ENCODE measurements at regions not wholly inside any gene's neighbourhood (a gene's known extent, or its start where the extent isn't known, plus 50 kb on each side); places are given as distances from the start of the nearest gene placed in this dataset.
"Not testable (repeated sequence)": the region's sequence is repeated elsewhere in the genome, so short reads cannot be mapped to it uniquely, and the experiment has no call there.

- DNase-seq (ENCODE audit: low spot score) = no peak
These were observed 101.7 kb downstream of the SOCS6 start for GRCh38 chr18:70390371-70391090.

GRCh38 chr18:70389036-70389435 is 100.2 kb downstream of the SOCS6 start:
- DNase-seq (ENCODE audit: low spot score) = not testable (repeated sequence)

- DNase-seq (ENCODE audit: low spot score) = no peak
These were observed 98.2 kb downstream of the SOCS6 start for GRCh38 chr18:70387027-70387426.

- no peak for DNase-seq (ENCODE audit: low spot score)
These were observed 97.7 kb downstream of the SOCS6 start for GRCh38 chr18:70386582-70386981.

- no peak for DNase-seq (ENCODE audit: low spot score)
These were observed 96.6 kb downstream of the SOCS6 start for GRCh38 chr18:70385474-70385873.

GRCh38 chr18:70384181-70384790 is 95.4 kb downstream of the SOCS6 start:
- no peak for DNase-seq (ENCODE audit: low spot score)

- DNase-seq (ENCODE audit: low spot score) = no peak
These were observed 94.3 kb downstream of the SOCS6 start for GRCh38 chr18:70382992-70383717.

GRCh38 chr18:70382017-70382416 is 93.2 kb downstream of the SOCS6 start:
- DNase-seq (ENCODE audit: low spot score) = no peak

- no peak for DNase-seq (ENCODE audit: low spot score)
These were observed 92.4 kb downstream of the SOCS6 start for GRCh38 chr18:70380915-70381896.

Data from umbilical cord (tissue), 1 donor.